GM20000 (cell line): ENCODE measurements at regions not wholly inside any gene's neighbourhood (a gene's known extent, or its start where the extent isn't known, plus 50 kb on each side); places are given as distances from the start of the nearest gene placed in this dataset.

Experiments used
- DNase-seq: peaks from one replicate; pipeline ENCODE4 v3.0.0; 2012; ENCODE audit warnings: low spot score
- TF ChIP-seq, protein P1 (sequence below): IDR thresholded peaks from 2 replicates; pipeline ENCODE4 v1.5.1; 2012; ENCODE audit warnings: mild to moderate bottlenecking, control low read depth; ENCODE audit errors: extremely low read depth, missing control alignments

DNA sequence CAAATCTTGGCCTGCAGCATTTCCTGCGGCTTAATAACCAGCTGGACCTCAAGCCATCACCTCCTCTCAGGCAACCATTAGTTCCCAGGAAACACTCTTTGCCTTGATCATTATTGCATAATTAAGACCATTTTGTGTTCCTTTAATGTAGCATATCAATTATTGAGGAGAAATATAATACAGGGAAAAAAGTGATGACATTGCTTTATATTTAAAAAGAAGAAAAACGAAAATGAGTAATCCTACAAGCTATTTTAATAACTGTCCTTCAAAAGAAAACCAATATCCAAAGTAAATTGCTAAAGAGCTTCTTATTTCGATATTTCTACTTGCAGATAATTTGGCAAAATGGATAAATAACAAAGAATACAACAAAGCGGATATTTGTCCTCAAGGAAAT lies 1084.7 kb downstream of the EFNB2 start:
- DNase-seq, result no peak

DNA sequence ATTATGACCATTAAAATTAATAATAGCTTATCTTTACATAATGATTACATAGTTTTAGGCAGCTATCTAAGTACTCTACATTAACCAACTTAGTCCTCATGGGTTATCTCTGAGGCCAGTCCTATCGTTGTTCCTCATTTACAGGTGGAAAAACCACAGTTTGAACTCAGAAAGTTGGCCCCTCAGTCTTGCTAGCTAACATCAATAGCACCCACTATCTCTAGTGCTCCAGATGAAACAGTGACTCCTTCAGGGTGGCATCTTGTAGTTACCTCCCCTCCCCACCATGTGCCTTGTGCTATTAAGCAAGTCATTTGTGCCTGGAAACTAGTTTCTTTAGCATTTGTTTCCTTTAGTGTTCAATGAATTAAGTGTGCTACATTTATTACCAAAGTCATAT lies 1086.7 kb downstream of the EFNB2 start:
- TF ChIP-seq, protein P1, sequence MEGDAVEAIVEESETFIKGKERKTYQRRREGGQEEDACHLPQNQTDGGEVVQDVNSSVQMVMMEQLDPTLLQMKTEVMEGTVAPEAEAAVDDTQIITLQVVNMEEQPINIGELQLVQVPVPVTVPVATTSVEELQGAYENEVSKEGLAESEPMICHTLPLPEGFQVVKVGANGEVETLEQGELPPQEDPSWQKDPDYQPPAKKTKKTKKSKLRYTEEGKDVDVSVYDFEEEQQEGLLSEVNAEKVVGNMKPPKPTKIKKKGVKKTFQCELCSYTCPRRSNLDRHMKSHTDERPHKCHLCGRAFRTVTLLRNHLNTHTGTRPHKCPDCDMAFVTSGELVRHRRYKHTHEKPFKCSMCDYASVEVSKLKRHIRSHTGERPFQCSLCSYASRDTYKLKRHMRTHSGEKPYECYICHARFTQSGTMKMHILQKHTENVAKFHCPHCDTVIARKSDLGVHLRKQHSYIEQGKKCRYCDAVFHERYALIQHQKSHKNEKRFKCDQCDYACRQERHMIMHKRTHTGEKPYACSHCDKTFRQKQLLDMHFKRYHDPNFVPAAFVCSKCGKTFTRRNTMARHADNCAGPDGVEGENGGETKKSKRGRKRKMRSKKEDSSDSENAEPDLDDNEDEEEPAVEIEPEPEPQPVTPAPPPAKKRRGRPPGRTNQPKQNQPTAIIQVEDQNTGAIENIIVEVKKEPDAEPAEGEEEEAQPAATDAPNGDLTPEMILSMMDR, result no peak
- no peak for DNase-seq

More for the DNA sequence above, 1084.7 kb downstream of the EFNB2 start:
- TF ChIP-seq, protein P1, result no peak

DNA sequence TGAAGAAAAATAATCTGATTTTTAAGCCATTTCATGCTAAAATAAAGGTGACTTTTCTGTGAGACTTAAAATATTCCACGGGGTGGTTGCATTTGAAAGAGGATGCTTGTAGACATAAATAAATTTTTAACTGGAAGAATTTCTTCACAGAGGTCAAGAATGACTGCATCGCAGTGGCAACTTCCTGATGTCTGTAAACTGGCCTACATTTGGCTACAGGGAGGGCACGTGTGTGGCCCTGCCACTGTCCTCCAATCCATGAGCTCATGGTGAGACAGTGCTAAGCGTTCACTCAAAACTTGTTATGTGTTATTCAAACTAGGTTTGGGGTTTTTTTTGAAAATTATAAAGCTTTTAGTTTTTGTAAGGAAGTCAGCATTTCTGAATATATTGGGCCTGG lies 1089.3 kb downstream of the EFNB2 start:
- TF ChIP-seq, protein P1, result no peak
- no peak for DNase-seq

DNA sequence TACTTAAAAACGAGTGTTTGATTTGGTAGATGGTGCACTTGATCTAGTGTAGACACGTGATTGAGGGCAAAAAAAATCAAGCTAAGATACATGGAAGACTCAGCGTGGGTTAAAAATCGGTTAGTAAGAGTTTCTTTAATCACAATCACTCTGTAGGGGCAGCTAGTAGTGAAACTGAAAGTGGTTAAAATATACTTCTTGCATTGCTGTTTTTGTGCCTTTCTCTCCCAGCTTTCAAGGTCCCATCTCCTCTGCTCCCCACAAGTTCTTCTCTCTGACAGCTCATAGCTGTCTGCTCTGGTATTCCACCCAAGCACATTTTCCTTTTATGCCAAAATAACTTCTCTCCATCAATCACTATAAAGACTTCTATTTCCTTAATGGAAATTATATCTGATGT lies 1089.7 kb downstream of the EFNB2 start:
- TF ChIP-seq, protein P1, result no peak
- no peak for DNase-seq

DNA sequence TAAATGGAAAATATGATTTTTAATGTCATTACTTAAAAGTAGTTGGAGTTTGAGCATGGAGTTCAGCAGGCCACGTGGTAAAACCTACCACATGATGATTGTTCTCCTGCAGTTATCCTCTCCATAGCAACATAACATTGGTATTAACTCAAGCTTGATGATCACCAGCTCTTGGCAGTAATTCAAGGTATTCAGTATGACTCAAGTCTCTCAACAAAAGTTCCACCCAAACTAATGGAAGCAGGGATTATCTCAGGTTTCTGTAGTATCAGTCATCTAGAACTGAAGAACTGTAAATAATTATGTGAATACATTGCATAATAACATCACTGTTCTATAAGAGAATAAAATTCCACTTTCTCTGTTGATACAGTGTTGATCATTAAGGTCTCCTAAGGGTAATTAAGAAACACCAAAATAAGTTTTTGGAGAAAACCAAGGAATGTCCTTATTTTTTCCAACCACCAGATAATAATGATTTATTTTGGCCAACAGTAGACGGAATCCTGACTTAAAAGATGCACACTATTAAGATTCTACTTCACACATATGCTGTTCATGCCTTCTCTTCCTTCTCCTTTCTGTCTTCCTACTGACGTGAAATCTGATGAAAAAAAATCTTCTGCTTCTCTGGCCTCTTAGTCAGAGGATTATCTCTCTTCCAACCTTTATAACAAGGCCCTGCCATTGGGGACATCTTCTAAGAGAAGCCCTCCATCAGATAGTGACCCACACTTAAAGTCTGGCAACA lies 1092.3 kb downstream of the EFNB2 start:
- no peak for DNase-seq
- TF ChIP-seq, protein P1, result no peak

DNA sequence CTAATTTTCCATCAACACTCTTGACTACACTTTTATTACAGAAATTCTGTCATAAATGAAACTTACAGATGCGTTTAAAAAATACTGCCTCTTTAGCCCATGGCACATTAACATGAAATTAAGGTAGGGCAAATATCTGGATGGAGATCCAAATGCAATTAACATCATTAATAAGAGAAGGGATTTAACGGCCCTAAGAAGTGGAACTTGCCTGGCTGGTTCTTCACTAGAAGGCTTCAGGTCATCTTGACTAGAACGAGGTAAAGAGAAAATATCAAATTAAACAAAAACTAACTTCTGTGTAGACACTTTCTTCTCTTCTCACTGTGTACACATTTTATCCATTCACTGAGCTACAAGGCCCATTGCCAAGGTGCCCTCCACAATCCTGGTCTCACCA lies 1093.4 kb downstream of the EFNB2 start:
- TF ChIP-seq, protein P1, result no peak
- DNase-seq, result no peak

DNA sequence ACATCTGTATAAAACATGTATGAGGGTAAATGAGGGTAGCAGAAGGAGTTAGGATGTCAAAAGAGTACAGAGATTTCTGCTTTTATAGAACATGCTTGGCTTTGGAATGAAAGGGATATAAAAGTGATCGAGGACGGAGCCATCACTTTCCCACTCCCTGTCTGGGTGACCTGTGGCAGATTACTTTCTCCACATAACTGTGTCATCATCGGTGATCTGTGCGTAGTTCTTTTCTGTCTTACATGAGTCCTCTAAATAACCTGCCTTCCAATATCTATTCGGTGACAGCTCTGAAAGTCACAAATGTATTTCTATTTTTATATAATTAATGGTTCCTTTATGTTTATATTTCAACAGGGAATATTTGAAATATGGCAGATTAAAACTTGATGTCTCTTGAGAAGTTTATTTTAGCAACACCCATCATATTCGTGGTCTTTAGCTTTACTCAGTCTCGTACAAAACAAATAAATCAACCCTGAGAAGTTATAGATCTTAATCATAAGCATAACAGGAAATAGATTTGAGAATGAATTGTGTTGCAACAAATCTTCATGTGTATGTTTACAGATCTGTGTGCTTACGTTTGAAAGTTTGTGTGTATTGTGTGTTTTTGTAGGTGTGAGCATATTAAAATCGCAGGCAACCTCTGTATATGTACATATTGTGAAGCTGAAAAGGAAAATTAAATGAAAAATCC lies 1094.3 kb downstream of the EFNB2 start:
- TF ChIP-seq, protein P1, result no peak
- no peak for DNase-seq
